HG02623 (cell line): ENCODE measurements at regions not wholly inside any gene's neighbourhood (a gene's known extent, or its start where the extent isn't known, plus 50 kb on each side); places are given as distances from the start of the nearest gene placed in this dataset.
"Not testable (repeated sequence)": the region's sequence is repeated elsewhere in the genome, so short reads cannot be mapped to it uniquely, and the experiment has no call there.

Experiments used
- ATAC-seq: cut with Tn5 transposase; IDR thresholded peaks from one replicate; pipeline ENCODE4 v1.9.1; 2021; ENCODE audit warnings: moderate library complexity; ENCODE audit not compliant: unreplicated experiment

DNA sequence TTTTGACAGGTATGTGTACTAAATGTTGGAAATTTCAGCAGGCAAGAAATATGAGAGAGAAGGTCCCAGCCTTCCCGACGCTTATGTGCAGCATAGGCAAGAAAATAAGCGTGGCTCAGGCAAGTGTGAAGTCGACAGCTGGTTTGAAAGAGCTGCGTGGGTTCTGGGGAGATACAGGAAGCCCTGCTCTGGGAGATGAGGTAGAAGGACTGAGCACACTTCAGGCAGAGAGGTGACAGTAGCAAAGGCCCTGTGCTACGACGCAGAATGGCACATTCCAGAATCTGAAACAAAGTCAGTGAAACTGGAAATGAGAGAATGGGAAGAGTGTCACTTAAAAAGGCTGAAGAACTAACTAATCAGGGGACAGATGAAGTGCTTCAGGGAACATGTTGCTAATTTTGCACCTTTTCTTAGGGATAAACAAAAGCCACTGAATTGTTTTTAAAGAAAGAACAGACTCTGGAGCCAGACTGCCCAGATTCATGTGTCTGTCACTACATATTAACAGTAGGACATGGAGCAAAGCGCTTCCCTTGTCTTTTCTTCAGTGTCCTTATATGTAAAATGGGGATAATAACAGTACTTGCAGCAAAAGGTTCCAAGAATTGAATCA, 160.1 kb downstream of the SPRY2 start:
- no peak for ATAC-seq

DNA sequence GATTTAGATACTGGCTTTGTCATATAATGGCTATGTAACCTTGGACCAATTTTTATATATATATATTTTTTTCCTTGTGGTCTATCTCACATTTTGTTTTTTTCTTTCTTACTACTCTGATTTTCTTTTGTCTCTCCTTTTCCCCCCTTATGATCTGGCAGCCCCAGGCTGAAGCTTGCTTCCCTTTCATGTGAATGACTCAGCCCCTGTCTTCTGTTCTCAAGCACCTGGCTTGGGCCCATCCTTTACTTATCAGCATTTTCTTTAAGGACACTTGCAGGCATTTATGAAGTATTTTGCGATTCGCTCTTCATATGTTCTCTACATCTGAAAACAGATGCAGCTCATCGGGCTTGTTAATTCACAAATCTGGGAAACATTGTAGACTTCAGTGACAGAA, 163.6 kb downstream of the SPRY2 start:
- no peak for ATAC-seq

DNA sequence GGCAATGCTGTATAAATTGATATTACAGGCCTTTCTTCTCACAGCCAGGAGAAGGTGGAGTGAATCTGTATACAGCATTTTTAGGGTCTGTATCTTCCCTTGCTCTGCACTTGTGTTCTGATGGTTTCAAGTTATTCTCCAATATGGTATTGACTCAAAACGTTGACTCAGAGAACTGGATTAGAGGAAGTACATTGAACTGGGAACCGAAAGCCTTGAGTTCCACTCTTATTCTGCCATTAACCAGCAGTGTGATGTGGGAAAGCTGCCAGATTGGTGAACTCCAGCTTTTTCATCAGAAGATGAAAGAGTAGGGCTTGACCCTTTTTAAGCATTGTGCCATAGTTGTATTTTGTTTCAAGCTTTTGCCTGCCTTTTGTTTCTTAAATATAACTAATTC, 167.7 kb downstream of the SPRY2 start:
- no peak for ATAC-seq

DNA sequence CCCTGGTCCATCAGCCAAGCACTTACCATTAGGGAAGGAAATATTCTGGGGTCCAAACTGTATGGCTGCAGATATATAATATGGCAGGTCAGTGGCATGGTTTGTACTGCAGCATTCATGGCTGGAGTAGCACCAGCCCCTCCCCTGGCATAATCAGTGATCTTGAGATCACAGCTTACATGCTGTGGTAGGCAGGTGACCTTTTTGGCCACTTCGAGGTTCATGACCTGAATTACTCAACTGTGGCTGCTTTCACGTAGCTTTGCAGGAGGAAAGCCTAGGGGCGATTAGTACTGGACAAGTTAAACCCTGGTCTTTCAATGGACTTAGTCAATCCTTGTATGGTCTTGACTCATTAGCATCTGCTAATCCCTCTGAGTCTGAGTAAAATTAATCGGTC, 169.8 kb downstream of the SPRY2 start:
- ATAC-seq, result no peak

DNA sequence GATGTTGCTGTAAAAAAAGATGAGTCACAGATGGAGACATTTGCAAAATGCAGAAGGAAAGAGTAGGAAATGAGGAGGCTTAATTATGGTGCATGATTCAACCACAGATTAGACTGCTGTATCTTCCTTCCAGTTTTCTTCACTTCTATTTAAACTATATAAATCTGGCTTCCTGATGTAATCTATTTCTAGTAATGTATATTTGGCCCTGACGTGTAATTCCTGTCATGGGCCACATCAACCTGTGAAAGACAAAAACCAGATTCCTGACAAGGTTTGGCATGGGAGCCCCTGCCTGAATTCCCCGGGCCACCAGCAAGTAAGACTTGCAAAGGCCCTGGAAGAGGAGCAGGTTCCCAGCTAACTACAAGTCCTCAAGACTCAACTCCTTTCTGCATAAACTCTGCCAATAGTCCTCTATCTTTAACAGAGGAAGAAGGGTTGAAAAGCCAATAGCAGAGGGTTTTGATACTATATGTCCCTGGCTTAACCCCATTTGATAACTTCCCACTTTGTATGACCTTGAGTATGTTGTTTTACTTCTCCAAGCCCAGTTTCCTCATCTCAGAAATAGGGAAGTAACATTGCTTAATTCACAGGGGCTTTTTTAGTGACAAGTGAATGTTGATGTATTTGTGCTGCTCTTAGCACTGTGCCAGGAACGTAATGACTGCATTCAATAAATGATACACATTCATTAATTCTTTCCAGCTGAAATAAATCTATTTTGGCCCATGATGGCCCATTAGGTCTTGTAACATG, 172.7 kb downstream of the SPRY2 start:
- no peak for ATAC-seq

DNA sequence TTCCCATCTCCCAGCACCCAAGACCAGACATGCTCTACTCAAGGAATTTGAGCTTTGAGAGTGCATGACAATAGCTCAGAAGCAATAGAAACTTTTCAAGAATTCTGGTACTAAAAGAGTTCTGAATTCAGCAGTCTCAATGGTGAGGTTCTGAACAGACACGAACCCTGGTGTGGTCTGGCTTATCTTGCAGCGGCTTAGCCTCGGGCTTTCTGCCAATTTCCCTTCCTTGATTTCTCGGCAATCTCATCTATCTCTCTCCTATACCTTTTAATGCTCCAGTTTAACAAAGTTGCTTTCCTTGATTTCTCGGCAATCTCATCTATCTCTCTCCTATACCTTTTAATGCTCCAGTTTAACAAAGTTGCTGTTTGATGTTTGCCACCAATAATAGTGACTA, 174.6 kb downstream of the SPRY2 start:
- ATAC-seq, result no peak

DNA sequence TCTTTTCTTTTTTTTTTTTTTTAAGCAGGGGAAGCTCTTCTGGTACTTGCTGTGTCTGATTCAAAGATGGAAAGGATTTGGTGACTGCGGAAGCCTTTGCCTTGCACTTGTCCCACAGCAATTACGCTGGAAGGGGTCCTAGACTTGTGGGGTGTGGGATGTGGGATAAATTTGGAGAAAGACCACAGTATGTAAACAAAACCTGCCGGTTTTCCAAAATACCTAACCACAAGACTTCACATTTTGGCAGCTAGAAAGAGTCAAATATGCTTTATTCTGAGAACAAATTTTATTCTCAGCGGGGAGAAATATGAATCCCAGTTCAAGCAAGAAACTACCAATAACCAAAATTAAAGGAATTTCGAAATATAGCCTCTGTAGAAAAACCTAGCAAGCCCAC, 176.5 kb downstream of the SPRY2 start:
- no peak for ATAC-seq

DNA sequence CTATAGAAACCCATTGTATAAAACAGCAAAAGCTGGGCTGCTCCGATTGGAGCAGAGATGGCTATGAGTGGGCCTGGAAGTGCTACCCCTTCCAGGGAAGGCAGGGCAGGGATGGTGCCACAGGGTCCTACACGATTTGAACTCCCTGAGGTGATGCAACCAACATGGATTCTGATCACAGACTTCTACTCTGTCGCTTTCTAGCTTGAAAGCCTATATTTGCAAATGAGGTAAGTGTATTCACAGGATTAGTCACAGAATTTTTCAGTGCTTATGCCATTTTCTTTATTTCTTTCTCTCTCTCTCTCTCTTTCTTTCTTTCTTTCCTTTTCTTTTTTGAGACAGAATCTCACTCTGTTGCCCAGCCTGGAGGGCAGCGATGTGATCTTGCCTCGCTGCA, 179.0 kb downstream of the SPRY2 start:
- no peak for ATAC-seq

DNA sequence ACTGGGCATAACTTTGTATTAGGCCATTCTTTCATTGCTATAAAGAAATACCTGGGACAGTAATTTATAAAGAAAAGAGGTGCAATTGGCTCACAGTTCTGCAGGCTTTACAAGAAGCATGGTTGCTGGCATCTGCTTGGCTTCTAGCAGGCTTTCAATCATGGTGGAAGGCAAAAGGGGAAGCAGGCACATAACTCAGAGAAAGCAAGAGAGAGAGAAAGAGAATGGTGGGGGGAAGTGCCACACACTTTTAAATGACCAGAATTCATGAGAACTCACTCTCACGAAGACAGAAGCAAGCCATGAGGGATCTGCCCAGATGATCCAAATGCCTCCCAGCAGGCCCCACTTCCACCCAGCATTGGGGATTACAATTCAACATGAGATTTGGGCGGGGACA, 179.7 kb downstream of the SPRY2 start:
- ATAC-seq, result no peak

DNA sequence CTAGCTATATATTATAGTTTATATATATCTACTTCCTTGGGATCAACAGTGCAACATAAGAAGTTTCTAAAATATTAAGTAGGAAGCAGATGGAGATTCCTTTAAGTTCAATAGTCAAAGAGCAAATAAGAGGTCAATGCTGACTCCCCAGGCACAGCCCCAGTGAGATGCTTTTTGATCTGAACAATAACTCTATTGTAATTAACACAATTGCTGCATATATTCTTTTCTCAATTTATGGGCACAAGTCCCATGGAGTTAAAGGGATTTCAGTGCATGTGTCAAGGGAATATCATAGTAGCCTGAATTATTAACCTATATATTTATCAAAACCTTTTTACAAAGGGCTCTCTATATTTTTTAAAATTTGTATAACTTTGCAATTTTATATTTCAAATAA, 180.8 kb downstream of the SPRY2 start:
- no peak for ATAC-seq

DNA sequence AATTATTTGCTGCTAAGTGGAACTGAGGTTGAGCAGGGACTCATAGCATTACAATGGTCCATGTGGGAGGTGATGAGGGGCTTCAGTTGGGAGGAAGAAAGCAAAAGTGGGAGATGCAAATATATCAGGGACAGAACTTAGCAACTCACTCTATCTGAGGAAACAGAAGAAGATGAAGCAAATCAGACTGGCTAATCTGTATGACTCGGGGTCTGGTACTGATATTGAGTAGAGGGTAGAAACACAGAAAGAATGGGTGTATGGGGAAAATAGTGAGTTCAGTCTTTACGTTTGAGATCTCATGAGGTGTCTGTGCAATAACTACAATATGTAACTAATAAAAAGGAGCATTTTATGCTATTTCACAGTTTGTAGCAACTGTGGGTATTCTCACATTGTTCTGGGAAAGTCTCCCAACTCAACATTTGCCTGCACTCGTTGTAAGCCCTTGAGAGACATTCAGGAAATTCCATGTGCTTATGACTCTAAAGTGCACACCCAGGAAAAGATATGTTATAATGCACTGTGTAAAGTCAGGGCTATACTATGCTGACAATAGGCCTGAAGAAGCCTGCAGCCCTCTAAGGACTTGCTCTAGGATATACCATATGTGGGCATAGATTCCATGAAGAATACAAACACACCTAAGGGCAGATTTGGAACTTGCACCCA, 183.5 kb downstream of the SPRY2 start:
- ATAC-seq, result no peak

DNA sequence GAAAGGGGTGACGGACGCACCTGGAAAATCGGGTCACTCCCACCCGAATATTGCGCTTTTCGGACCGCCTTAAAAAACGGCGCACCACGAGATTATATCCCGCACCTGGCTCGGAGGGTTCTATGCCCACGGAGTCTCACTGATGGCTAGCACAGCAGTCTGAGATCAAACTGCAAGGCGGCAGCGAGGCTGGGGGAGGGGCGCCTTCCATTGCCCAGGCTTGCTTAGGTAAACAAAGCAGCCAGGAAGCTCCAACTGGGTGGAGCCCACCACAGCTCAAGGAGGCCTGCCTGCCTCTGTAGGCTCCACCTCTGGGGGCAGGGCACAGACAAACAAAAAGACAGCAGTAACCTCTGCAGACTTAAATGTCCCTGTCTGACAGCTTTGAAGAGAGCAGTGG, 188.8 kb downstream of the SPRY2 start:
- not testable (repeated sequence) for ATAC-seq

DNA sequence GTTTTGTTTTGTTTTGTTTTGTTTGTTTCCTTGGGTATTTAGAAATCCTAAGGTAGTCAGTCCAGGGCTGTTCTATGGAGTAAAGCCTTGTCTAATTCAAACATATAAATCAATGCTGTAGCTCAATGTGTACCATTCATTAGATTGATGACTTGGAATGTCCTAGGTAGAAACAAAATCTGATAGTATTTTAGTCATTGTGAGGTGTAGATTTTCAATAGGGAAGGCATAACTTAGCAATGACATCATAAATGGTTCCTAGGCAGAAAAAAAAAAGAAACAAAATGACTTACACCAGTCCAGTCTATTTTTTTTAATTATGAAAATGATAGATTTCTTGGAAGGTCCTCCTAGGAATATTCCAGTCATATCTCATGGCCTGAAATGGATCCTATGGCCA, 189.9 kb downstream of the SPRY2 start:
- ATAC-seq, result no peak

DNA sequence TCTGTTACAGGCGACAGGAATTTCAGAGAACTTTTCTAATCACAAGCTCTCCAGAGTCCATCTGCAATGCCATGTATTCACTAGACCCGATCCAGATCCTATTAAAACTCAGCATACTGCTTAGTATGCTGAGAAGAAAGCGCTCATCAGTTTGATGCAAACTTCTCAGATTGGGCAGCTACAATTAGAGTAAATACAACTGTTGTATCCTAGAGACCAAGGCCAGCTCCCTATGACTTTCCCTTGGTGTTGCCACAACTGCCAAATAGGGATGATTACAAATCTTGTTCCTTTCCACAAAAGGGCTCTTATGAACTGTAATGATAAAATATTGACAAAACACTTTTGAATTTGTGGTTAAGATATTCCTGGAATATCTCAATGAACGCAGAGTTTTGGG, 191.2 kb downstream of the SPRY2 start:
- ATAC-seq, result no peak

DNA sequence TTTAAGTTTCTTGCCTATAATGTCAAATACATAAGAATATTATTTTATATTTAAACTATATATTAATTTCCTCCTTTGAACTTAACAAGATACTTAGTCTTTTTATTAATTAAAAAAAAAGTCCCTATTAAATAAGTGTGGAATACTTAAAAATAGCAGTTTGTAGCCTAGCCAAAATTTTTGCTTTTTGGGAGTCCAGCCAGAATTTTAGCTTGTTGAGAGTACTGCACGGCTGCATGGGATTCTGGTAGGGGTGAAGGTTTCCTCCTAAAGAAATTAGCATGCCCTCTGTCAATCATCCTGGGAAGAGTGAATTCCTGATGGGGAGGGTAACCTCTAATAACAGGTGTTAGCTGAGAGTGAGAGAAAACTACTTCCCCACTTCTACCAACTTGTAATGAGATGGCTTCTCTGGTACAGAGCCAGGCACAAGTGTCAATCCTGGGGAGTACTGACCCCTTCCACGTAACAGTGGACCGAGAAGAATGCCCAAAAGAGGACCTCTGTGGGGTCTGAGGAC, 195.7 kb downstream of the SPRY2 start:
- no peak for ATAC-seq

DNA sequence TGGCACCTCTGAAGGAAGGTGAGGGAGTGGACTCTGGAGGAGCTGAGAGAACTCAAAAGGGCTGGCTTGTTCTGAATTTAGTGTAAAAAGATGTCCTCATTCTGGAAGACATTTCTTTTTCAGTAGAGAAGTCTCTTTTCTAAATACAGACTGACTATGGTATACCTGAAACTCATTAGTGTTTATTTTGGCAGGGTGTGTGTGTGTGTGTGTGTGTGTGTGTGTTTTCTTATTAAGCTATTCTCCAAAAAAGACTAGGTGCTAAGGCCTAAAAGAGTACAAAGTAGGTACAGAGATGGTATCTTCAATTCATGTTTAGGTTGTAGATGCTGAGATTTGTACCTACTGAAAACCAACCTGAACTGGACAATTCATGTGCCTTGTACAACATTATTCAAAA, 196.4 kb downstream of the SPRY2 start:
- no peak for ATAC-seq

DNA sequence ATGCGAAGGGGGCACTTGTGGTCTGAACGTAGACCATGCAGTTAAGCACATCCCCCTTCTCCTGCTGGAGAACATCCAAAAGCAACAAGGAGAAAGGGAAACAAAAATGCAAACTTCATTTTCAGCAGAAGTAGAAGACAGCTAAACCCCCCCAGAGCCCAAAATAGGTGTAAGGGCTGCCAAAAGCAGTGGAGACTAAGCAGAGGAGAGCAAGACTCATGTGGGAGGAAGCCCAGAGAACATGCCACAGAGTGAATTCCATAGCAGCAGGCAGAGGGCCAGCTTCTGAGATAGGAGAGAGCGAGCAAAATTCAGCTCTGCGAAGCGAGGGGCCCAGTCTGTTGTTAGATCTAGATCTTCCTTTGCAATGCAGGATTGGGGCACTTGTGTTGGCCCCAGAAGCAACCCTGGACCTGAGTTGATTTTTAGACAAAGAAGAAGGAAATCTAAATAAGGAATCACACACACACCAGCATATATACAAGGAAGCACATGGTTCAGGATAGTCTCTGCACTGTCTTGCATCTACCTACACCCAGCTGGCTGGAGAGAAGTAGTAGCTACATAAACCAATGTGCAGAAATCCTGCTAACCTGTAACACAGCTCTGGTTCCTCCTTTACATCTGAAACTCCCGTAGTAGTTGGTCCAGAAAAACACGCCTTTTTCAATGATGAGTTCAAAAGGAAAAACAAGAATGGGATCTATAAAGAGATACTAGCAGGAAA, 199.6 kb downstream of the SPRY2 start:
- ATAC-seq, result no peak

DNA sequence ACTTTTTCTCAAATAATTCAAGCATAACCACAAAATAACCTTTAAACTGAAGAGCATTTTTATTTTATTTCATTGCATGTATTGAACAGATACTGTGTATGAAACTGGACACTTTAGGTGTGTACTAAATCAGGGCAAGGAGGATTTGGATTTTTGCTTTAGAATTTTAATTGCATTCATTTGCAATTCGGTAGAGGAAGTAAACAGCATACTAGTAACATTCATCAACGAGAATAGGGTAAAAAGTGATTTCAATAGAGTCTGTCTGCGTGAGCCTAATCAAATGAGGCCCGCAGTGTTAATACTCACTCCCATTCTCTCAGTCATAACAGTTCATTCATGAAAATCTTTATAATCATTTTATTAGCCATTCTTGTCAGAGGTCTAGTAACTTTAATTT, 200.2 kb downstream of the SPRY2 start:
- no peak for ATAC-seq

DNA sequence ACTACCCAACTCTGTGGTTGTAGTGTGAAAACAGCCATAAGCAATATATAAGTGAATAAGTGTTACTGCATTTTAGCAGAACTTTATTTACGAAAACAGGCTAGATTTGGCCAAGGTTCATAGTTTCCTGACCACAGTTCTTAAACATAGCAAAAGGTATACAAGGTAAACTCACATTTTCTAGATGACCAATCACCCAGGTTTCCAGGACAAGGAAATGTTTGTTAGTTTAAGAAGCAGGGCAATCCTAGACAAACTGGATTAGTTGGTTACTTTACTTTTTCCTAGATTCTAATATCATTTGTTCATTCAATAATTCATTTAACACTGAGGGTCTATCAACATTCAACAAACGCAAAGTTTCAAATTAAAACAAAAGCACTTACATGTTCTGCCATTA, 201.7 kb downstream of the SPRY2 start:
- ATAC-seq, result no peak

DNA sequence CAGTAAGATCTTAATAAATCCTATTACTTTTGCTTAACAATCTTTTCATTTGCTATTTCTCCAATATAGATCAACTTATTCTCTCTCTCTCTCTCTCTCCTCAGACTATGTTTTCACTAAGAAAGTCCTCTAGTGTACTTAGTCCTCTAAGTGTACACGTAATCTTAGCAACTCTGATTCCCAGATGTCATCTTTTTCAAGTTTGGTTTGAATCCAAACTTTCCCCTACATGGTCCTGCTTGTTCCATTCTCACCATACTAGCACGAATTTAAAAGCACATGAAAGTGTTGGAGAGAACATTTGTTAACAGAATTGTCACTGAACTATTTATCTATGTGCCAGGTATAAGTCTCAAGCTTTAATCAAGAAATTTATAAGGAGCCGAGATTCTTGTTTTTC, 202.9 kb downstream of the SPRY2 start:
- no peak for ATAC-seq

DNA sequence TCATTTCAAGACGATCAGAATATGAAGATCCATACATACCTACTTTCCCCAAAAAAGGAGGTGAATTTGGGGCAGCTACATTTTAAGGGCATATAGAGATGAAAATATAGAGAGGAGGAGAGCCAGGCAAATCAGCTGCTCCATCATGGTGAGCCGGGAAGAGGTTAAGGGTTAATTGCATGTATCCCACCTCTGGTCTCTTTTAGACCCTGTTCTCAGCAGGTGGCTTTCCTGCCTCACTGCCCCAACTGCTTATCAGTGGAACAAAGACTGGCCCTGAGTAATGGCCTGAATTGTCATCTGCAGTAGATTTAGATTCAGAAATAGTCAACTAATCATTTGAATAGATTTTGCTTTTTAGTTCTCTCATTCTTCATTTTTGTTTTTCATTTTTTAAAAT, 206.6 kb downstream of the SPRY2 start:
- no peak for ATAC-seq
